GM23248 (cell line): ENCODE measurements at regions not wholly inside any gene's neighbourhood (a gene's known extent, or its start where the extent isn't known, plus 50 kb on each side); places are given as distances from the start of the nearest gene placed in this dataset.

ENCODE experiments used
- EZH2 ChIP-seq: fragments of 200-600 bp; sonication (generic); IDR thresholded peaks from 2 replicates; pipeline ENCODE4 v1.6.1; 2018; ENCODE audit warnings: antibody characterized with exemption, mild to moderate bottlenecking; ENCODE audit not compliant: insufficient read depth, poor library complexity, severe bottlenecking
- EZH2phosphoT487 ChIP-seq: fragments of 200-600 bp; sonication (generic); IDR thresholded peaks from 2 replicates; pipeline ENCODE4 v1.6.1; 2018; ENCODE audit warnings: antibody characterized with exemption, moderate library complexity, mild to moderate bottlenecking, low read depth; ENCODE audit not compliant: insufficient read depth

DNA sequence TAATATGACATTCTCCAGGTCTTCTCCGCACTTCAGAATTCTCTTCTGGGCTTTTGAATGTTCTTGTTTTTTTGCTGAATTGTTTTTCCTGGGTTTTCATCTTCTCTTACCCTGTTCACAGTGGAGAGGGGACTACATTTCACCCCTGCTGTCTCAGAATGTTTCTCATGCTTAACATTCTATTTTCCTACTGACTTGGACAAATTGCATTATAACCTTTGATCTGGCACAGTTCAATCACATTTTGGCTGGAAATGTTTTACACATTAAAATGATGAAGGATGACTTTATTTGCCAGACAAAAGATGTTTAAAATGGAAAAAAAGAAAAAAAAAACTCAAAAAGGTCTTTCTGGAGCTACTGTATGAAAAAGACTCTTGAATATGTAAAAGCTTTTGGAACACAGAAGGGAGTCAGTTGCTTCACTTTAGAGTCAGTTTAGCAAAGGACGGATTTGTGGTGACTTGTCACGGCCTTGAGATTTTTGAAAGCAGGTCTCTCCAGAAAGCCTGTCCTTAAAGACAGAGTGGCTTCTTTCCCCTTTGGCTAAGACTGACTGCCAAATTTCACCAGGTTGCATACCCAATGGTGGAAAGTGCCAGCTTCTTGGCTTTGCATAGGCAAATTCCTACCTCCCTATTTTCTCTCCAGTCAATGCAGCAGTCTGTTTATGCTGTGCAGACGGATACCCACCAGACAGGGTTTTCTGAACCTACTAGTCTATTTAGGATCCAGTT, 401.0 kb upstream of the TBL1XR1 start:
- no peak for TF ChIP-seq EZH2
- TF ChIP-seq EZH2phosphoT487: no peak
